CD4-positive, alpha-beta T cell (primary cell): ENCODE measurements at regions not wholly inside any gene's neighbourhood (a gene's known extent, or its start where the extent isn't known, plus 50 kb on each side); places are given as distances from the start of the nearest gene placed in this dataset.

Experiments used
- ATAC-seq: fragments of 200-7000 bp; cut with Tn5 transposase; one replicate; pipeline ENCODE4 v1.10.0; 2022; ENCODE audit warnings: mild to moderate bottlenecking; ENCODE audit not compliant: poor library complexity
- CTCF ChIA-PET: fragments of 350-600 bp; sonication (Branson Sonifier 250); formaldehyde crosslinking; loops from one replicate; lab custom pipeline; 2021; ENCODE audit warnings: antibody characterized with exemption, inconsistent platforms; lab: Charles Lee
- POLR2A ChIA-PET: fragments of 350-600 bp; sonication (Branson Sonifier 250); formaldehyde crosslinking; loops from one replicate; lab custom pipeline; 2021; ENCODE audit warnings: antibody characterized with exemption, inconsistent platforms; lab: Charles Lee
- DNase-seq, 14 experiments: peaks; one replicate each; pipeline ENCODE4 v3.0.0-alpha.2; 2013 to 2020; ENCODE audit warnings: mixed read lengths in 2 of 14
- H3K27ac ChIP-seq, 2 donors: one replicate each; pipeline versions ENCODE4 v1.5.1 to v1.7.0; 2013; ENCODE audit warnings: low read length in 2 of 2, low read depth in 1 of 2, mild to moderate bottlenecking in 1 of 2
- H3K27me3 ChIP-seq, 2 experiments: 1 replicate in 1 of 2; 2 replicates in 1 of 2; pipeline versions ENCODE4 v1.6.1 to v1.7.0; 2013; ENCODE audit warnings: low read length in 2 of 2, control low read depth in 1 of 2, mild to moderate bottlenecking in 1 of 2, moderate library complexity in 1 of 2; ENCODE audit not compliant: insufficient read depth in 2 of 2, control insufficient read depth in 1 of 2
- H3K36me3 ChIP-seq: one replicate; pipeline ENCODE4 v1.6.1; 2013; ENCODE audit warnings: low read length, control low read depth; ENCODE audit not compliant: insufficient read depth
- H3K4me1 ChIP-seq: one replicate; pipeline ENCODE4 v1.6.1; 2013; ENCODE audit warnings: low read length, control low read depth; ENCODE audit not compliant: insufficient read depth
- H3K4me3 ChIP-seq: one replicate; pipeline ENCODE4 v1.5.1; 2013; ENCODE audit warnings: mild to moderate bottlenecking, low read length, moderate library complexity
- H3K9me3 ChIP-seq, 2 experiments: 1 replicate in 1 of 2; 2 replicates in 1 of 2; pipeline versions ENCODE4 v1.6.1 to v1.7.0; 2013; ENCODE audit warnings: low read length in 2 of 2, mild to moderate bottlenecking in 2 of 2, control low read depth in 1 of 2, moderate library complexity in 1 of 2; ENCODE audit not compliant: control insufficient read depth in 1 of 2, insufficient read depth in 1 of 2
- H3K27ac Mint-ChIP-seq: one replicate; pipeline ENCODE4 v1.8.0; 2020; ENCODE audit warnings: mixed read lengths
- H3K27me3 Mint-ChIP-seq: one replicate; pipeline ENCODE4 v1.8.0; 2021; ENCODE audit warnings: mixed read lengths
- H3K36me3 Mint-ChIP-seq: one replicate; pipeline ENCODE4 v1.8.0; 2021; ENCODE audit warnings: low read depth, mixed read lengths
- H3K4me1 Mint-ChIP-seq: one replicate; pipeline ENCODE4 v1.8.0; 2021; ENCODE audit warnings: low read depth, mixed read lengths
- H3K4me3 Mint-ChIP-seq: one replicate; pipeline ENCODE4 v1.8.0; 2020; ENCODE audit warnings: mild to moderate bottlenecking, mixed read lengths
- H3K9me3 Mint-ChIP-seq: one replicate; pipeline ENCODE4 v1.8.0; 2020; ENCODE audit warnings: mixed read lengths
- intact Hi-C, 2 experiments: fragments of 100-400 bp; cut with DNase I in 1 of 2; cut with micrococcal nuclease in 1 of 2; formaldehyde crosslinking; loops; one replicate each; pipeline versions ENCODE4 v1.15.1 to v1.9.0; 2023 to 2025; cut with DNase I, micrococcal nuclease
- TF ChIP-seq, protein P1 (sequence below): fragments of 200-600 bp; IDR thresholded peaks from one replicate; pipeline ENCODE4 v1.8.0; 2022; ENCODE audit warnings: antibody characterized with exemption, mild to moderate bottlenecking

- TF ChIP-seq, protein P1, sequence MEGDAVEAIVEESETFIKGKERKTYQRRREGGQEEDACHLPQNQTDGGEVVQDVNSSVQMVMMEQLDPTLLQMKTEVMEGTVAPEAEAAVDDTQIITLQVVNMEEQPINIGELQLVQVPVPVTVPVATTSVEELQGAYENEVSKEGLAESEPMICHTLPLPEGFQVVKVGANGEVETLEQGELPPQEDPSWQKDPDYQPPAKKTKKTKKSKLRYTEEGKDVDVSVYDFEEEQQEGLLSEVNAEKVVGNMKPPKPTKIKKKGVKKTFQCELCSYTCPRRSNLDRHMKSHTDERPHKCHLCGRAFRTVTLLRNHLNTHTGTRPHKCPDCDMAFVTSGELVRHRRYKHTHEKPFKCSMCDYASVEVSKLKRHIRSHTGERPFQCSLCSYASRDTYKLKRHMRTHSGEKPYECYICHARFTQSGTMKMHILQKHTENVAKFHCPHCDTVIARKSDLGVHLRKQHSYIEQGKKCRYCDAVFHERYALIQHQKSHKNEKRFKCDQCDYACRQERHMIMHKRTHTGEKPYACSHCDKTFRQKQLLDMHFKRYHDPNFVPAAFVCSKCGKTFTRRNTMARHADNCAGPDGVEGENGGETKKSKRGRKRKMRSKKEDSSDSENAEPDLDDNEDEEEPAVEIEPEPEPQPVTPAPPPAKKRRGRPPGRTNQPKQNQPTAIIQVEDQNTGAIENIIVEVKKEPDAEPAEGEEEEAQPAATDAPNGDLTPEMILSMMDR: no peak
- Mint-ChIP-seq H3K27me3 (no peaks in the 10 kb centered on the region), H3K9me3 (peaks cover 4% of the 10 kb centered on the region), H3K36me3 (no peaks in the 10 kb centered on the region), H3K27ac (no peak overlapping the region), H3K4me3 (no peak overlapping the region), H3K4me1 (no peaks in the 10 kb centered on the region)
- intact Hi-C loops: no loop called here
- no peak overlapping the region for H3K27ac ChIP-seq
- ATAC-seq (no peak), DNase-seq (no peak)
- H3K4me1 ChIP-seq: no peaks in the 10 kb centered on the region
- H3K9me3 ChIP-seq: peaks cover 0 to 10% of the 10 kb centered on the region in 2 experiments
- peaks cover 0 to 6% of the 10 kb centered on the region in 2 experiments for H3K27me3 ChIP-seq
- POLR2A ChIA-PET: no interaction called here
- no peak overlapping the region for H3K4me3 ChIP-seq
- CTCF ChIA-PET: interaction anchor here (0.5 kb wide), 1 partner anchor 1108 kb away, joined by 4 read pairs; no protein-coding TSS in a partner anchor
- no peaks in the 10 kb centered on the region for H3K36me3 ChIP-seq
Measured at GRCh38 chr7:97466071-97466470, 265.8 kb upstream of the TAC1 start.

DNA sequence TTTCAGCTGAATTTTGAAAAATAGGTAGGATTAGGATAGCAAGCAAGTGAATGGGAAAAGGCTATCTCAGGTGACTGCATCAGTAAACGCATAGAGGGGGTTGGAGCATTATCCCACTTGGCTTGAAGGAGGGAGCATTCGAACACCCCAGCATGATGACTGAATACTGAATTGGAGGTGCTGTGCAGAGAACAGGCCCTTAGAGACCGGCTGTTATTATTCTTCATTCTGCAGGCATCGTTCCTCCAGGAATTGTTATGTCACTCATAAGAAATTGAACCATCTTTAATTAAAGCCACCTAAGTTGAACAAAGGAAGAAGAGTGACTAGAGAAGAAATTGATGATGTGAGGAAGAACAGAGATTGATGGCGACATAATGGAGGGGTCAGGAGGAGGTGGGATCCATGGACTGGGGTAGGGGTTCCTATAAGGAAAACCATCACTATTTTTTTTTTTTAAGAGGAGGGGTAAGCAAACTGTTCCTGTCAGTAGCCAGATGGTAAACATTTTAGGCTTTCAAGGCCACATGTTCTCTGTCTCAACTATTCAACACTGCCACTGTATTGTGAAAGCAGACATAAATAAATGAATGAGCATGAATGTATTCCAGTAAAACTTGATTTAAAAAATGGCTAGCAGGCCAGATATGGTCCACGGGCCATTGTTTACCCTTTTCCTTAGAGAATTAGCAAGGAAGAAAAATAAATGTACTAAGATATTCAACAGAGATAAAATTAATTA lies 264.7 kb upstream of the TAC1 start:
- no peak overlapping the region for H3K27ac ChIP-seq
- TF ChIP-seq, protein P1: no peak
- no peak overlapping the region for H3K4me3 ChIP-seq
- ChIA-PET POLR2A (no interaction called here), CTCF (no interaction called here)
- Mint-ChIP-seq H3K9me3 (no peaks in the 10 kb centered on the region), H3K4me3 (no peak overlapping the region), H3K36me3 (no peaks in the 10 kb centered on the region), H3K4me1 (no peaks in the 10 kb centered on the region), H3K27ac (no peak overlapping the region), H3K27me3 (no peaks in the 10 kb centered on the region)
- ATAC-seq: no peak
- H3K9me3 ChIP-seq: peaks cover 0 to 6% of the 10 kb centered on the region in 2 experiments
- no peaks in the 10 kb centered on the region for H3K36me3 ChIP-seq
- peaks cover 0 to 6% of the 10 kb centered on the region in 2 experiments for H3K27me3 ChIP-seq
- no peak for DNase-seq
- intact Hi-C loops: no loop called here
- no peaks in the 10 kb centered on the region for H3K4me1 ChIP-seq

DNA sequence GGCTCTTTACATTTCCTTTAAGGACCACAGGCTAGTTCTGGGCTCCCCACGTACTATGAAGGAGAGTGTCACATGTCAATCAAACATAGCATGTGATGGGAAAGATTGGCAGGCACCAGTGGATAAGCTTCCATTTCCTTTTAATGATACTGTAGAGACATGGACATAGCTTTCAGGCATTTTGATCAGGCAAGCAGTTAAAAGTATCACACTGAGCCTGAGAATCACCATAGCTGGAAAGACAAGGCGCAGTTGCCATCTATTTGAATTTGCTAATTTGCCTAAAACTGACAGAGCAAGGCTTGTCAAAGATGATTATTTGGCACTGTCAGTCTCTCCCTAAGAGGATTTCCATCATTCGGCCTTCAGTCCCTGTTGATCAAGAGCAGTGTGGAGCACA lies 263.4 kb upstream of the TAC1 start:
- H3K27me3 ChIP-seq: peaks cover 0 to 6% of the 10 kb centered on the region in 2 experiments
- Mint-ChIP-seq H3K9me3 (no peaks in the 10 kb centered on the region), H3K4me1 (no peaks in the 10 kb centered on the region), H3K27ac (no peak overlapping the region), H3K36me3 (no peaks in the 10 kb centered on the region), H3K27me3 (no peaks in the 10 kb centered on the region), H3K4me3 (no peak overlapping the region)
- no peak for ATAC-seq
- peaks cover 0 to 3% of the 10 kb centered on the region in 2 experiments for H3K9me3 ChIP-seq
- POLR2A ChIA-PET: no interaction called here
- H3K4me3 ChIP-seq: no peak overlapping the region
- TF ChIP-seq, protein P1: no peak
- CTCF ChIA-PET: no interaction called here
- intact Hi-C loops: no loop called here
- no peak overlapping the region for H3K27ac ChIP-seq
- no peaks in the 10 kb centered on the region for H3K36me3 ChIP-seq
- DNase-seq: no peak
- H3K4me1 ChIP-seq: no peaks in the 10 kb centered on the region
